ENCODE measurements at regions not wholly inside any gene's neighbourhood (a gene's known extent, or its start where the extent isn't known, plus 50 kb on each side); places are given as distances from the start of the nearest gene placed in this dataset.

- H3K27me3 ChIP-seq (ENCODE audit: low read depth, low read length): no peaks in the 10 kb centered on the region
- H3K27ac ChIP-seq (ENCODE audit: low read length): no peak overlapping the region
- no peaks in the 10 kb centered on the region for H3K4me1 ChIP-seq (ENCODE audit: control insufficient read depth in 1 of 2, insufficient read depth in 2 of 2, low read length in 2 of 2)
- no peaks in the 10 kb centered on the region for H3K9me3 ChIP-seq (ENCODE audit: control insufficient read depth in 1 of 2, low read length in 2 of 2)
- no peaks in the 10 kb centered on the region for H3K36me3 ChIP-seq (ENCODE audit: control insufficient read depth in 1 of 2, insufficient read depth in 2 of 2, low read length in 2 of 2)
- no peak overlapping the region for H3K4me3 ChIP-seq (ENCODE audit: low read depth in 1 of 2, low read length in 2 of 2)
Observed at GRCh38 chr16:64754279-64754678, 367.6 kb downstream of the CDH11 start.

GRCh38 chr16:64751906-64752305 is 370.0 kb downstream of the CDH11 start:
- H3K9me3 ChIP-seq (ENCODE audit: control insufficient read depth in 1 of 2, low read length in 2 of 2): no peaks in the 10 kb centered on the region

GRCh38 chr16:64749346-64749745 is 372.5 kb downstream of the CDH11 start:
- Histone ChIP-seq H3K36me3 (ENCODE audit: control insufficient read depth in 1 of 2, insufficient read depth in 2 of 2, low read length in 2 of 2) (no peaks in the 10 kb centered on the region), H3K4me1 (ENCODE audit: control insufficient read depth in 1 of 2, insufficient read depth in 2 of 2, low read length in 2 of 2) (peaks cover 0 to 20% of the 10 kb centered on the region in 2 donors), H3K27ac (ENCODE audit: low read length) (no peak overlapping the region), H3K4me3 (ENCODE audit: low read depth in 1 of 2, low read length in 2 of 2) (no peak overlapping the region), H3K9me3 (ENCODE audit: control insufficient read depth in 1 of 2, low read length in 2 of 2) (no peaks in the 10 kb centered on the region), H3K27me3 (ENCODE audit: low read depth, low read length) (no peaks in the 10 kb centered on the region)

More at GRCh38 chr16:64751906-64752305, 370.0 kb downstream of the CDH11 start:
- H3K4me3 ChIP-seq (ENCODE audit: low read depth in 1 of 2, low read length in 2 of 2): no peak overlapping the region
- no peaks in the 10 kb centered on the region for H3K4me1 ChIP-seq (ENCODE audit: control insufficient read depth in 1 of 2, insufficient read depth in 2 of 2, low read length in 2 of 2)
- H3K27ac ChIP-seq (ENCODE audit: low read length): peak overlapping the region; percentile 46
- H3K27me3 ChIP-seq (ENCODE audit: low read depth, low read length): no peaks in the 10 kb centered on the region
- H3K36me3 ChIP-seq (ENCODE audit: control insufficient read depth in 1 of 2, insufficient read depth in 2 of 2, low read length in 2 of 2): no peaks in the 10 kb centered on the region

- Histone ChIP-seq H3K9me3 (ENCODE audit: control insufficient read depth in 1 of 2, low read length in 2 of 2) (no peaks in the 10 kb centered on the region), H3K27ac (ENCODE audit: low read length) (no peak overlapping the region), H3K4me3 (ENCODE audit: low read depth in 1 of 2, low read length in 2 of 2) (no peak overlapping the region), H3K27me3 (ENCODE audit: low read depth, low read length) (no peaks in the 10 kb centered on the region), H3K36me3 (ENCODE audit: control insufficient read depth in 1 of 2, insufficient read depth in 2 of 2, low read length in 2 of 2) (no peaks in the 10 kb centered on the region), H3K4me1 (ENCODE audit: control insufficient read depth in 1 of 2, insufficient read depth in 2 of 2, low read length in 2 of 2) (peaks cover 0 to 21% of the 10 kb centered on the region in 2 donors)
Observed at GRCh38 chr16:64745258-64745930, 376.5 kb downstream of the CDH11 start.

- Histone ChIP-seq H3K27me3 (ENCODE audit: low read depth, low read length) (no peaks in the 10 kb centered on the region), H3K36me3 (ENCODE audit: control insufficient read depth in 1 of 2, insufficient read depth in 2 of 2, low read length in 2 of 2) (no peaks in the 10 kb centered on the region), H3K4me3 (ENCODE audit: low read depth in 1 of 2, low read length in 2 of 2) (no peak overlapping the region), H3K27ac (ENCODE audit: low read length) (no peak overlapping the region), H3K9me3 (ENCODE audit: control insufficient read depth in 1 of 2, low read length in 2 of 2) (peaks cover 0 to 3% of the 10 kb centered on the region in 2 donors), H3K4me1 (ENCODE audit: control insufficient read depth in 1 of 2, insufficient read depth in 2 of 2, low read length in 2 of 2) (peaks cover 0 to 21% of the 10 kb centered on the region in 2 donors)
Observed at GRCh38 chr16:64742455-64743223, 379.2 kb downstream of the CDH11 start.

- H3K27ac ChIP-seq (ENCODE audit: low read length): no peak overlapping the region
- peaks cover 0 to 6% of the 10 kb centered on the region in 2 donors for H3K9me3 ChIP-seq (ENCODE audit: control insufficient read depth in 1 of 2, low read length in 2 of 2)
- H3K27me3 ChIP-seq (ENCODE audit: low read depth, low read length): no peaks in the 10 kb centered on the region
- H3K4me1 ChIP-seq (ENCODE audit: control insufficient read depth in 1 of 2, insufficient read depth in 2 of 2, low read length in 2 of 2): peaks cover 0 to 10% of the 10 kb centered on the region in 2 donors
- no peaks in the 10 kb centered on the region for H3K36me3 ChIP-seq (ENCODE audit: control insufficient read depth in 1 of 2, insufficient read depth in 2 of 2, low read length in 2 of 2)
- H3K4me3 ChIP-seq (ENCODE audit: low read depth in 1 of 2, low read length in 2 of 2): no peak overlapping the region
Observed at GRCh38 chr16:64740261-64740660, 381.6 kb downstream of the CDH11 start.

- Histone ChIP-seq H3K4me3 (ENCODE audit: low read depth in 1 of 2, low read length in 2 of 2) (no peak overlapping the region), H3K4me1 (ENCODE audit: control insufficient read depth in 1 of 2, insufficient read depth in 2 of 2, low read length in 2 of 2) (no peaks in the 10 kb centered on the region), H3K9me3 (ENCODE audit: control insufficient read depth in 1 of 2, low read length in 2 of 2) (peaks cover 0 to 6% of the 10 kb centered on the region in 2 donors), H3K27me3 (ENCODE audit: low read depth, low read length) (no peaks in the 10 kb centered on the region), H3K27ac (ENCODE audit: low read length) (no peak overlapping the region), H3K36me3 (ENCODE audit: control insufficient read depth in 1 of 2, insufficient read depth in 2 of 2, low read length in 2 of 2) (no peaks in the 10 kb centered on the region)
Observed at GRCh38 chr16:64738321-64738960, 383.4 kb downstream of the CDH11 start.

- Histone ChIP-seq H3K27me3 (ENCODE audit: low read depth, low read length) (no peaks in the 10 kb centered on the region), H3K4me1 (ENCODE audit: control insufficient read depth in 1 of 2, insufficient read depth in 2 of 2, low read length in 2 of 2) (no peaks in the 10 kb centered on the region), H3K9me3 (ENCODE audit: control insufficient read depth in 1 of 2, low read length in 2 of 2) (peaks cover 0 to 6% of the 10 kb centered on the region in 2 donors), H3K36me3 (ENCODE audit: control insufficient read depth in 1 of 2, insufficient read depth in 2 of 2, low read length in 2 of 2) (no peaks in the 10 kb centered on the region), H3K4me3 (ENCODE audit: low read depth in 1 of 2, low read length in 2 of 2) (no peak overlapping the region), H3K27ac (ENCODE audit: low read length) (no peak overlapping the region)
Observed at GRCh38 chr16:64736857-64737256, 385.0 kb downstream of the CDH11 start.

- Histone ChIP-seq H3K36me3 (ENCODE audit: control insufficient read depth in 1 of 2, insufficient read depth in 2 of 2, low read length in 2 of 2) (no peaks in the 10 kb centered on the region), H3K27me3 (ENCODE audit: low read depth, low read length) (no peaks in the 10 kb centered on the region), H3K4me1 (ENCODE audit: control insufficient read depth in 1 of 2, insufficient read depth in 2 of 2, low read length in 2 of 2) (no peaks in the 10 kb centered on the region), H3K9me3 (ENCODE audit: control insufficient read depth in 1 of 2, low read length in 2 of 2) (peaks cover 0 to under 1% of the 10 kb centered on the region in 2 donors), H3K4me3 (ENCODE audit: low read depth in 1 of 2, low read length in 2 of 2) (no peak overlapping the region), H3K27ac (ENCODE audit: low read length) (no peak overlapping the region)
Observed at GRCh38 chr16:64731891-64732290, 390.0 kb downstream of the CDH11 start.

- H3K27ac ChIP-seq (ENCODE audit: low read length): no peak overlapping the region
- H3K4me1 ChIP-seq (ENCODE audit: control insufficient read depth in 1 of 2, insufficient read depth in 2 of 2, low read length in 2 of 2): no peaks in the 10 kb centered on the region
- no peak overlapping the region for H3K4me3 ChIP-seq (ENCODE audit: low read depth in 1 of 2, low read length in 2 of 2)
- no peaks in the 10 kb centered on the region for H3K9me3 ChIP-seq (ENCODE audit: control insufficient read depth in 1 of 2, low read length in 2 of 2)
- no peaks in the 10 kb centered on the region for H3K36me3 ChIP-seq (ENCODE audit: control insufficient read depth in 1 of 2, insufficient read depth in 2 of 2, low read length in 2 of 2)
- H3K27me3 ChIP-seq (ENCODE audit: low read depth, low read length): no peaks in the 10 kb centered on the region
Observed at GRCh38 chr16:64730261-64730660, 391.6 kb downstream of the CDH11 start.

- no peaks in the 10 kb centered on the region for H3K4me1 ChIP-seq (ENCODE audit: control insufficient read depth in 1 of 2, insufficient read depth in 2 of 2, low read length in 2 of 2)
Observed at GRCh38 chr16:64724339-64724738, 397.5 kb downstream of the CDH11 start.

More at GRCh38 chr16:64724339-64724738, 397.5 kb downstream of the CDH11 start:
- Histone ChIP-seq H3K36me3 (ENCODE audit: control insufficient read depth in 1 of 2, insufficient read depth in 2 of 2, low read length in 2 of 2) (no peaks in the 10 kb centered on the region), H3K9me3 (ENCODE audit: control insufficient read depth in 1 of 2, low read length in 2 of 2) (no peaks in the 10 kb centered on the region), H3K27ac (ENCODE audit: low read length) (no peak overlapping the region), H3K27me3 (ENCODE audit: low read depth, low read length) (no peaks in the 10 kb centered on the region), H3K4me3 (ENCODE audit: low read depth in 1 of 2, low read length in 2 of 2) (no peak overlapping the region)

Data from muscle layer of duodenum (tissue), 2 donors.